T-helper 2 cell treated with Interferon-gamma antibody and Interleukin-4, amounts not matched to agents 5 μg/mL and 100 μg/mL, for 36 hours (primary cell): ENCODE measurements at regions not wholly inside any gene's neighbourhood (a gene's known extent, or its start where the extent isn't known, plus 50 kb on each side); places are given as distances from the start of the nearest gene placed in this dataset.

Experiments
- DNase-seq: peaks from one replicate; pipeline ENCODE4 v3.0.0; 2021; ENCODE audit warnings: low spot score
- H3K27ac Mint-ChIP-seq: one replicate; pipeline ENCODE4 v1.8.0; 2021; ENCODE audit warnings: mild to moderate bottlenecking, mixed read lengths
- H3K27me3 Mint-ChIP-seq: one replicate; pipeline ENCODE4 v1.8.0; 2021; ENCODE audit warnings: low read depth, mixed read lengths
- H3K36me3 Mint-ChIP-seq: one replicate; pipeline ENCODE4 v1.8.0; 2021; ENCODE audit warnings: low read depth, mixed read lengths
- H3K4me1 Mint-ChIP-seq: one replicate; pipeline ENCODE4 v1.8.0; 2021; ENCODE audit warnings: low read depth, mixed read lengths
- H3K4me3 Mint-ChIP-seq: one replicate; pipeline ENCODE4 v1.8.0; 2022; ENCODE audit warnings: mild to moderate bottlenecking, moderate library complexity, mixed read lengths
- H3K9me3 Mint-ChIP-seq: one replicate; pipeline ENCODE4 v1.8.0; 2021; ENCODE audit warnings: mixed read lengths

DNA sequence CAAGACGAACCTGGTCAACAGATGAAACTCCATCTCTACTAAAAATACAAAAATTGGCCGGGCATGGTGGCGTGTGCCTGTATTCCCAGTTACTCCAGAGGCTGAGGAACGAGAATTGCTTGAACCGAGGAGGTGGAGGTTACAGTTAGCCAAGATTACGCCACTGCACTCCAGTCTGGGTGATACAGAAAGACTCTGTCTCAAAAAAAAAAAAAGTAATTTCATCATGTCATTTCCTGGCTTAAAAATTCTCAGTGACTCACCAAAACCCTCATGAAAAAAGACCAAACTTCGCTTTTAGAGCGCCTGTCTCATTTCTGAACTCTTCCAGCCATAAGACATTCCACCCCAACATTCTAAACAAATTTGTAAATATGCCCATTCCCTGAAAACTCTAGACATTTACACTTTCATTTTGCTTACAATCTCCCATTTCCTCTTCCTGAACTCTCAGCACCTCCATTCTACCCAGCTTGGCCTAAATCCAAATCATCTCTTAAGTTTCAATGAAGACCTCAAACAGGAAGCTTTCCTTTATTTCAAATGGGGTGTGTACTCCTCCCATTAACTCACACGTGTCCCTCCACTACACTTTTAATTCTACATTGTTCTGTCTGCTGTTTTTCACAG lies 50.5 kb upstream of the PRRC2C start:
- Mint-ChIP-seq H3K4me1 (peaks cover 7% of the 10 kb centered on the region), H3K27ac (peak overlapping the region; percentile 44), H3K36me3 (no peaks in the 10 kb centered on the region), H3K9me3 (no peaks in the 10 kb centered on the region), H3K4me3 (peak overlapping the region; percentile 42), H3K27me3 (no peaks in the 10 kb centered on the region)
- no peak for DNase-seq
